GM21528 (cell line): ENCODE measurements at regions not wholly inside any gene's neighbourhood (a gene's known extent, or its start where the extent isn't known, plus 50 kb on each side); places are given as distances from the start of the nearest gene placed in this dataset.
"Not testable (repeated sequence)": the region's sequence is repeated elsewhere in the genome, so short reads cannot be mapped to it uniquely, and the experiment has no call there.

Source experiments
- ATAC-seq: cut with Tn5 transposase; IDR thresholded peaks from one replicate; pipeline ENCODE4 v1.9.1; 2021; ENCODE audit warnings: mild to moderate bottlenecking, moderate library complexity; ENCODE audit not compliant: unreplicated experiment, low FRiP score

DNA sequence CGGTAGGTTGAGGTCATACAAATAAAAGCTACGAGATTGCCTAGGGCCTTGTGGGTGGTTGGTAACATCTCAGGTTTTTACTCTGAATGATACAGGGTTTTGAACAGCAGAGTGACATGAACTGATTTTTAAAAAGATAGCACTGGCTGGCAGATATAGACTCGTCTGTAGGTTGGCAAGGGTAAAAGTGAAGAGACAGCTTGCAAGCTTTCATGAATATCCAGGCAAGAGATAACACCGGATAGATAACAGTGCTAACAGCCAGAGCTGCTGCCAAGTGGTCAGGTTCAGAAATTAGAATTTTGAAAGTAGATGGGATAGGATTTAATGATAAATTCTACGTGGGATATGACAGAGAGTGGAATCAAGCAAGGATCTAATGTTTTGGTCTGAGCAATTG is 299.7 kb upstream of the AADAT start:
- ATAC-seq, result no peak

DNA sequence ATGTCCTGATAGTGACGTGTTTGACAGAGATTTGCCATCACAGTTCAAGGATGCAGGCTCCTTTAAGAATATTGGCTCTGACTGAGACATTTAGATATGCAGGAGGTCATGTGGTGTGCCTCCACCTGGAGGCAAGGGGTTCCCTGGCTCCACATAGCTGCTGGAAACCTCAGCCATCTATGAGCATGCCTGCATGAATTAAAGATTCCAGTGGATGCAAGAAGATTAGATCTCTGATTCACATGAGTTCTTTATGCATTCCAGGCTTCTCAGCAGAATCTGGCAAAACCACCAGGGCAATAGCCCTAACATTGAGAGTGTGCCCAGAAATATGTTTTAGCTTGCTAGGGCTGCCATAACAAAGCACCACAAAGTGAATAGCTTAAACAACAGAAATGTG is 298.5 kb upstream of the AADAT start:
- ATAC-seq, result no peak

DNA sequence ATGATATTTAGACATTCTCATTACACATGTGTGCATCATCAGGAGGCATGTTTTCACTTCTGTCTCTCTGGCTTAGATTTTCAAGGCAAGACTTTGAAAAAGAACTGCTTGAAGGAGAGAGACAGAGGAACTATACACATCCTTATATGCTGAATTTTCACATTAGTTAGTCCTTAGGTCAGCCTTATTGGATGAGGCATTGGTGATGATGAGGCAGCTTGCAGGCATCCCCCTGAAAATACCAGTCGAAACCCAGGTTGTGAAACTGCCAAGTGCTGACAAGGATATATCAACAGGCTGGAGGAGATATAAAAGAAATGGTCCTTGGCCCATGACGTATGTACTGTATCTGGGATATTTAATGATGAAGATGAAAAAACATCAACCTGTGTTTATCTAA is 297.2 kb upstream of the AADAT start:
- ATAC-seq, result no peak

DNA sequence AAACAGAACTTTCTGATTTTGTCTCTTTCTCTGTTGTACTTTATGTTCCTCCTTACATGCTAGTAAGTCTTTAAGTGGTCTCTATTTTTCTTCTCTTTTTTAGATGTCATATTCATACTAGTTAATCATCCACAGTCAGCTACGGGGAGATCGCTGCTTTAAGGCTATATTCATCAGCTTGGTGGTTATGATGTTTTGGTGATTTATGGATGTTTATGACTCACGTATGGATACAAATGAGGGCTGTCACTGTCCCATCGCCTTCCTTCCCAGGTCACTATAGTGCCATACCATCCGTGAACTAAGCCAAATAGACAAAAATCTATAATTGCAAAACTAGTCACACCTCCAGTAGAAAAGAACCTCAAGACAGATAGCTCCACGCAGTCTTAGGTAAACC is 296.8 kb upstream of the AADAT start:
- ATAC-seq, result no peak

DNA sequence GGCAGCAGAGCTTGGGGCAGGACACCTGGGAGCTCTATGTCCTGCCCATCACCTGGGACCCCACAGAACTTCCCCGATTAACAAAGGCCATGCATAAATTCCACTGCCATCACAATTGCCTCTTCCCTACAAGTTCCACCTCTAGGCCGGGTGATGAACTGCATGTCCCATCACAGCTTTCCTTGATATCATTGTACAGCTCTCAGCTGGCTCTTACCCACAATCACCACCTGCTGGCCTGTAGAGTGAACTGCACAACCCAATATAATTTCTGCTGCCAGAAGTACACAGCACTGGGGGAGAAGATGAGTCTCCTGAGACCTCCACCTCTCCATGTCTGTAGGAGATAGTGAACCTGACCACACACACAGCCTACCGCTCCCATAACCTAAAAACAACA is 285.0 kb upstream of the AADAT start:
- ATAC-seq, result peak; percentile 99

DNA sequence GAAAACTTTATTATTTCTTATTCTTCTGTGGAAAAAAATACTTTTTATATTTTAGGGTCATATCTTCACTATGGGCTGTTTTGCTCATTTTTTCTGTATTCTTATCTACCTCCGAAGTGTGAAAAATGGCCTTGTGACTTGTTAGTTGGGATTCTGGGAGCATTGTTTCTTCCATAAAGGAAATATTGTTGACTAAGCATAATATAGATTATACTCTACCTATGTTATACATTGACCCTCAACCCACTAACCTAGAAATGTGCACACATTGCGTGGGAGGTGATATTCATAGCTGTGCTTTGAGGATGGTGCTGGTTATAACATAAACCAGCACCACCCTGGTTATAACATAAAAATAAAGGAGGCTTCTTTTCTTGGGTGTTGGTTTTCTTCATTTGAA is 259.2 kb upstream of the AADAT start:
- ATAC-seq, result no peak

DNA sequence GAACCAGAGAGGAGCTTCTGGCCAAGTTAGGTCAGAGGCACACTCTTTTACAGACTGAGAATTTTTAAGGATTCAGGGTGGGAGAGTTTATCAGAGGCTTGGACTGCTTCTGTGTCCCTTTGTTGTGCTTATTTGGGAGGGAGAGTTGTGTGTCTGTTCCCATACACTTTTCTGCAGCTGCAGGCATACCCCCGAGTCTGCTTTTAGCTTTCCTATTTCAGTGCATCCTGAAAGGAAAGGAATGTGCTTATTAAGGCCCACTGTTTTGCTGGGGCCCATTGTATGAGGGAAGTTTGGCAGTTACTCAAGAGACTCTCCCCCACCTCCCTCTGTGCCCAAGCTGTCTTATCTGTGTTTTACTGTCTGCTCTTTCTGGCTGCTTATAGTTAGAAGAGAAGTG is 257.4 kb upstream of the AADAT start:
- ATAC-seq, result not testable (repeated sequence)

DNA sequence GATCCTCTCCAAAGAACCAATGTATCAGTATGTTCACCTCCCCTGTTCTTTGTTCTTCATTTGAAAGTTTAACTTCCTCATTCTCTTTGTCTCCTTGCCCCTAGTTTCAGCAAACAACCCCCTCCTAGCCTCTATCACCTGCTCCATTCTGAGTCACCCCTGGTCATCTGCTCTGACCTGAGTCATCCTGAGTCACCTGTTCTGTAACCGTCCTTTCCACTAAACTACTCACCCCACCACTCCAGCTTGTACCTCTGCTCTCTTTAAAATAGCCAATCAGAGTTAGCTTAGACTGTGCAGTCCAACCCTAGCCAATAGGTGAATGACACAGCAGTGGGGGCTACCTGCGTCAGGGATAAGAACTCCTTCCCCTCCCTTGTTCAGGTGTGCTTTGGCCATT is 249.8 kb upstream of the AADAT start:
- no peak for ATAC-seq

DNA sequence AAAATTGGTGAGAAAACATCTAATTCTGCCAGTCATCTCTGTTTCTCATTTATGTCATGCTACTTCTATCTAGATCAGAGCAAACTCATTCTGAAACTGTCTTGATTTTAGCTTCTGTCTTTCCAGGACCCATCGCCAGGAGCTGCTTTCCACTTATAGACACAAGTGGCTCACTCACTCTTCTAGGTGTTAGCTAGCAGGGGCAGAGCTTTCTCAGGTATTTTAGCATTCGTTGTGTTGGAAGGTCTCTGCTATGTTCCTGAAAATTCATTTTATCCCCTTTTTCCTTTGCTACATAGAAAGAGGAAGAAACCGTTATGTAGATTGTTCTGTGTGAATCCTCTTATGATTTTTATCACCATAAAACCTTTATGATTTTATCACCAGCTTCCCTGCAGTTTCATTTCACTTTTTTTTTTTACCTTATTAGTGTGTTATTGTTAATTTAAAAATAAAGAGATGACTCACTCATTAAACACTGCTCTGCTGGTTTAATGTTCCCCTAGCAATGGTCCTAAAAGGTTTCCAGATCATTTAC is 246.6 kb upstream of the AADAT start:
- ATAC-seq, result peak; percentile 95

DNA sequence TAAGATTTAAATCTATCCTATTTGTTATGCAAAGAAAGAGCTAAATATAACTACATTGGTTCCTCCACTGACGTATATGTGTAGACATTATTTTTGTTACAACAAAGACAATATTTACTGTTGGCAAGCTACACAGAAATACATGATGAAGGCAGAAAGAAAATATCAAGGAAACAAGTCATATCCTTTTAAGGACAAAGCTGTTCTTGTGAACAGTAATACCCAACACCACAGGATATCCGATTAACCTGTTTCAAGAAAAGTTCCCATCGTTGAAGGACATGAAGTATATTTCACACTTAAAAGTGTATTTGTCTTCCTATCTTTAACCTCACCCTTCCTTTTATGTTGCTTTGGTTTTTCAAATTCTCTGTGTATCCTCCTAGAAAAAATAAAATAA is 235.8 kb upstream of the AADAT start:
- ATAC-seq, result no peak

DNA sequence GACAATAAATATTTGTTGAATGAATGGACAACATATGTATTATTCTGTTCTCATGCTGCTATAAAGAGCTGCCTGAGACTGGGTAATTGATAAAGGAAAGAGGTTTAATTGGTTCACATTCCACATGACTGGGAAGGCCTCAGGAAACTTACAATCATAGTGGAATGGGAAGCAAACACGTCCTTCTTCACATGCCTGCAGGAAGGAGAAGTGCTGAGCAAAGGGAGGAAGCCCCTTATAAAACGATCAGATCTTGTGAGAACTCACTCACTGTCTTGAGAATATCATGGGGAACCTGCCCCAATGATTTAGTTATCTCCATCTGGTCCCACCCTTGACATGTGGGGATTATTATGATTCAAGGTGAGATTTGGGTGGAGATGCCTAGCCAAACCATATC is 233.9 kb upstream of the AADAT start:
- ATAC-seq, result no peak

DNA sequence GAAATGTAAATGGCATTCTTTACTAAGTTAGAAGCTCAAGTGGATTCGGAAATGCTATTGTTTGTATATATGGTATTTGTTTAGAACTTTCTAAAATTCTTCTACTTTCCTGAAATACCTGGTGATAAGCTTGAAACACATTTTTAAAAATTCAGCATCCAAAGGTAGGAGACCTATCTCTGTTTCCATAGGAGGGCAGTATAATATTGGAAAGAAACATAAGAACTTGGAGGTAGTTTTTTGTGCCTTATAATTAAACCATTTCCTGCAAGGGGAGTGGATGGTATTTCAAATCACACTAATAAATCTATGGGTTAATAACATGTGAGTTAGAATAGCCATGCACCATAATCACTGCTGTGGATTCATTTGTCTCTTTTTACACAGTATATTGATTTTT is 217.4 kb upstream of the AADAT start:
- no peak for ATAC-seq

DNA sequence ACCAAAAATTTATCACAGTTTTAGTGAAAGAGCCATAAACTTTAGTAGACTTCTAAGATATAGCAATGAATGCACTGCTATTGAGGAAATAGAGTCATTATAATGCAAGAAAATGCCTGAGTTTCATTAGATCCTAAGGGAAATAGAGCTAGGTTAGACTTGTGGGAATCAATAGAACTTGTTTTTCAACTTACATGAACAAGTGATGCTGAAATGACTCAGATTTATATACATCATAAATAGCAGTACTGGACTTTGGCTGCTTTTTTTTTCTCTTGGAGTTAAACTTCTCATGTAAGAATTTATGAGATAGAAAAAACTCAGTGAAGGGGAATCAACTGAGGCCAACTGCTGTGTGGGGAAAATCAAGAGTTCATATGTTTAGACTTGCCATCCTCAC is 216.5 kb upstream of the AADAT start:
- no peak for ATAC-seq

DNA sequence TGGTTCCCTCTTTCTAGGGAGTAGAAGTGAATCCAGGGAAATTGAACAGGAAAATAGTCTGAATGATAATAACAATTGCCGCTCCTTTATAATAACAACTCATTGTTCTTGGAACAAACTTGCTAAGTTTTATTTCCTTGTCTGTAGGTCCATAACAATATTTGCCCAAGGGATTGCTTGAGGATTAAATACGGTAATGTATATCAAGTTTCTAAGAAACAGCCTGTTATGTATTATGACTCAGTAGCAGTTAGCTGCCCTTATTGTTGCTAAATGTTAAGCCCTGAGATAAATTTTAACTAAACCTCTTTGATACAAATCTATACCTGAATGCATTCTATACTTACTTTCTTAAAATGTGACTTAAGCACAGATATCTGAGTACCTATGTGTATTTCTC is 215.9 kb upstream of the AADAT start:
- no peak for ATAC-seq

DNA sequence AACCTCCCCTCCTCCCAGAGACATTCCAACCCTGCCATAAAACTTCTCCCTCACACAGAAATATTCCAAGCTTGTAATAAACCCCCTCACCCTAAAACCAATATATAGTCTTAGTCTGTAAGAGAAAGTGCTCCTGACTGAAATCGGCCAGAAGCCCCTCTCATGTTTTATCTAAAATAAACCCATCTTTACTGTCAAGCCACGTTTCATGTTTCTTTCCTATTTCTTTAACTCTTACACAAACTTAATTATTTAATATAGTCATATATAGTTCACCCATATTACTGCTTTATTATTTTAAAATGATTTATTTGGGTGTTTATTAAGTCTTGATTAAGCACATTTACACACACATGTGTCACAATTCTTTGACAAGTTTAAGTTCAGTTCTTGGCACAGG is 191.3 kb upstream of the AADAT start:
- no peak for ATAC-seq

DNA sequence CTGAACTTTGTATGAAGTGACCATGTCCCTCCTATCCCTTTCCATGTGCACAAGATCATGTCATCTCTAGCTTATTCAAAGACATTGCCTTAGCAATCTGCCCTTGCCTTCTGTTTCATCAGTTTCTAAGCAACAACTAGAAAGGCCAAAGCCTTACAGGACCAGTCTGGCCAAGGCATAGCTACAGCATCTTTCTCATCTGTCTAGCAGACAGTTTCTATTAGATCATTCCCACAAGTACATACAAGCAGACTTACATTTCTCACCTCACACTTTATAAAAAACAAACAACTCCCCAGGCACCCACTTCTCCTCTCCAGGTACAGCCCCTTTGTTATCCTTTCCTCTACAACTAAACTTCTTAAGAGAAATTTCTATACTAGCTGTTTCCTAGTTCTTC is 188.7 kb upstream of the AADAT start:
- no peak for ATAC-seq

DNA sequence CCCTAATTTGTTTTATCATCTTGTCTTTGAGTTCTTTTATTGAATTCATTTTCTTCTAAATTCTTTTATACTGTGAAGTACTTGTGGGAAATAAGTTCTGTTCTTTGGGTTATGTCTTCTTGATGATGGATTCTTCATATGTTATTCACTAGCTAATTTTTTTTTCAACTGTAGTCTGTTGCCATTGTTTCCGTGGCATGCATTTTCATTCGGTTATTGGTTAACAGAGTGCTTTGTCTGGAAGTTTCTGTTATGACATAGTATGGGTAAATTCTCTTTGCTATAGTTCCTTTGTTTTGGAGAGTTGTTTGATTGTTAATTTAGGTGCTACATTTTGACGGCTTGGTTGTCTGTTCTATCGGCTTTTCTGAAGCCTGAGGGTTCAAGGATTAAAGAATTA is 184.9 kb upstream of the AADAT start:
- ATAC-seq, result no peak

DNA sequence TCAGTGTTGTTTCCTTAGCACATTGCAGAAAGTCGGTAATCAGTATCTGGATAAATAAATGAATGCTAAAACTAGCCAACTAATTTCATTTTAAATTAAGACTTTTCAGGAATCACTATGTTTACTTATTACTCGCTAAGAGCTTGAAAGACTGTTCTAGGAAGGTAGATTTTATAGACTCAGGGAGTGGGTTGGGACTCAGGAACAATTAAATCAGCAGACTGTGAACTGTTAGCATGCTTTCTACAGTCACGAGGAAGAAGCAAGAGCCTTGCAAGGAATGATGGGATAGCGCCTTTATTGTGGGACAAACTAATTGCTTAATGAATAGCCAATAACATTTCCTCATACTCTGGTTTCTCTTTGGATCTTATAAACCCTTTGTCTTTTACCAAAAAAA is 183.2 kb upstream of the AADAT start:
- ATAC-seq, result no peak

DNA sequence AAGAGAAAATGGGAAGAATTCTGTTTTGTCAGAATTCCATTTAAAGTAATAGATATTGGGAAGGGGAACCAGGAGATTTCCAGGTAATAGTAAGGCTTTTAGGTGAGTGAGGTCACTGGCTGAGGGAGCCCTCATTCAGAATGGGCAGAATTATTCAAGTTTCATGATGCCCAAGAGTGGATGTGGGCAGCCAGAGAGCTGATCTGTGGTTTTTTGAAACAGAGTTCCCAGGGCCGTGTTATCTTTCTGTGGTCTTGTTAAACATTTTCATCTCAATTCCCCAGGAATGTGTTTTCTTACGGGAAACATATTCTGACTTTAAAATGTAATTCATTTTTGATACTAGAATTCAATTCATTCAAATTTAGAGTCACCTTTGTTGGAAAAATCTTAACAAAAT is 182.0 kb upstream of the AADAT start:
- ATAC-seq, result no peak

DNA sequence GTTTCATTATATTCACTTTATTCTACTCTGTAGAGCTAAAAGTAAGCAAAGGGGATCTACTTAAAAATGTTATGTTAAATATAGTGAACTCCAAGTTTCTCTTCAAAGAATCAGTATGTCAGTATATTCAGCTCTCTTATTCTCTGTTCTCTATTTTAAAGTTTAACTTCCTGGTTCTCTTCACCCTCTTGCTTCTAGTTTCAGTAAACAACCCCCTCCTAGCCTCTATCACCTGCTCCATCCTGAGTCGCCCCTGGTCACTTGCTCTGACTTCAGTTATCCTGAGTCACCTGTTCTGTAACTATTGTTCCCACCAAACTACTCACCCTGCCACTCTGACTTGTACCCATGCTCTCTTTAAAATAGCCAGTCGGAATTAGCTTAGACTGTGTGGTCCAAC is 180.9 kb upstream of the AADAT start:
- no peak for ATAC-seq

DNA sequence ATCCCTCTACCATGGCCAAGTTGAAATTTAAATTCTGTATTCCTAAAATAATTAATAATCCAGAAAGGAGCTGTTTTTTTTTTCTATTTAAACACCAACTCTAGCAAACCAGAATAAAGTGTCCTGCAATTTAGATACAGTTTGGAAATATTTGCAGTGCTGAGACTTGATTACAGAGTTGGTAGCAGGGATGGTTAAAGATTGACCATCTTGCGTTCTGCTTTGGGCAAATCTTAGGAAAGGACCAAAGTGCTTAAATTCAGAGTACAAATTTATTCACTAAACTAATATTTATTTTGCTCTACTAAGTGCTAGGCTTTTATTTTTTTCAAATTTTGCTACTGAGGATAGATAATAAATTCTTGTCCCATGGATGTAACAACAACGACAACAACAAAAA is 180.2 kb upstream of the AADAT start:
- no peak for ATAC-seq

DNA sequence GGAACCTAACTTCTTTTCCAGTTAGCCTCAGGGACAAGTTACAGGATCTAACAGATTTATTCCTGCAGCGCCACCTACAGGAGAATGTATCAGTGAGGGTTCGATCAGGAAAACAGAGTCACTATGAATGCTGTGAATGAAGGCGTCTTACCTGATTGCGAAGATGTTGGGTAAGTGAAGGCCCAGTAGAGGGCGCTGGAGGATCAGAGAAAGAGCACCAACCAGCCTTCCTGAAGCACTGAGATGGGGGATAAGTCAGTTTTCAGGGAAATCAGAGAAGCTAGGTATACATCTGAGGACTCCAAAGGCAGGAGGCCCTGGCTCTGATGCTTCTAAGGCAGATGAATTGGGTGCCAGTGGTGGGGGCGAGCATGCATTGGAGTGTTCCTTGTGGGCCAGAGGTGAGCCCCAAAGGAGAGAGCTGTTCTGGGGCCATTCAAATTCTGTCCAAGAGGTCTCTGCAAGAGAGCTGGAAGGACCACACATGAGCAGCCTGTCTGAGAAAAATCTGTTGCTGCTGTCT is 169.9 kb upstream of the AADAT start:
- ATAC-seq, result peak; percentile 100

DNA sequence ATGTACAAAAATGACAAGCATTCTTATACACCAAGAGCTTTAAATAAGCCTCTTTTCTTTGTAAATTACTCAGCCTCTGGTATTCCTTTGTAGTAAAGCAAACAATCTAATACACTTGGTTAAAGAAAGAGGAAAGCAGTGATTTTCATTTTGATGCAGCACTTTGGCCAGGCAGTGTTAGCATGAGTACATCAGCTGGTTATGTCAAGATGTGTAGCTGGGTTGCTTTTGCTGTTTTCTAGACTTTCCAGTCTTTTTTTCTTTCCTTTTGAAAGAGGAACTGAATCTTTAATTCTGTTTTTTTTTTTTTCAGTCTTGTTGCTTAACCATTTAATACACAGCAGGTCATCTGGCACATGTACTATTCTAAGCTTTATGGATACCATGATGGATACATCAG is 167.1 kb upstream of the AADAT start:
- ATAC-seq, result no peak
